Aorta (tissue), 5 donors: ENCODE measurements at regions not wholly inside any gene's neighbourhood (a gene's known extent, or its start where the extent isn't known, plus 50 kb on each side); places are given as distances from the start of the nearest gene placed in this dataset.

Source experiments
- ATAC-seq: fragments of 200-7000 bp; cut with Tn5 transposase; one replicate; pipeline ENCODE4 v1.9.1; 2022; ENCODE audit warnings: moderate library complexity; ENCODE audit not compliant: low FRiP score
- DNase-seq, 2 donors: peaks; one replicate each; pipeline ENCODE4 v3.0.0-alpha.2; 2020
- H3K27ac ChIP-seq, 2 donors: one replicate each; pipeline ENCODE4 v1.5.1; 2013; ENCODE audit warnings: low read length in 2 of 2, mild to moderate bottlenecking in 2 of 2, moderate library complexity in 2 of 2, control low read depth in 1 of 2, inconsistent platforms in 1 of 2, low read depth in 1 of 2
- H3K27me3 ChIP-seq, 2 donors: one replicate each; pipeline ENCODE4 v1.6.1; 2013; ENCODE audit warnings: control low read depth in 1 of 2, low read length in 1 of 2, mild to moderate bottlenecking in 1 of 2, moderate library complexity in 1 of 2; ENCODE audit not compliant: insufficient read depth in 2 of 2, control insufficient read depth in 1 of 2
- H3K36me3 ChIP-seq, 2 donors: one replicate each; pipeline ENCODE4 v1.6.1; 2013; ENCODE audit warnings: control low read depth in 1 of 2, low read length in 1 of 2, mild to moderate bottlenecking in 1 of 2; ENCODE audit not compliant: insufficient read depth in 2 of 2, control insufficient read depth in 1 of 2
- H3K4me1 ChIP-seq, 2 donors: one replicate each; pipeline ENCODE4 v1.6.1; 2013; ENCODE audit warnings: low read length in 2 of 2, control low read depth in 1 of 2, mild to moderate bottlenecking in 1 of 2, moderate library complexity in 1 of 2; ENCODE audit not compliant: insufficient read depth in 2 of 2, control insufficient read depth in 1 of 2
- H3K4me3 ChIP-seq, 2 donors: one replicate each; pipeline ENCODE4 v1.5.1; 2013; ENCODE audit warnings: low read length in 2 of 2, control low read depth in 1 of 2, mild to moderate bottlenecking in 1 of 2
- H3K9me3 ChIP-seq: one replicate; pipeline ENCODE4 v1.6.1; 2013; ENCODE audit warnings: mild to moderate bottlenecking, low read length; ENCODE audit not compliant: control insufficient read depth
- WGBS, 2 donors: extraction: QIAGEN DNeasy Blood & Tissue Kit; methylation state at CpG; one replicate each; pipeline ENCODE4 v1.1.7; 2013; 5-methylcytosine and 5-hydroxymethylcytosine counted together
- intact Hi-C, 2 donors: fragments of 100-400 bp; cut with DNase I; formaldehyde crosslinking; loops; one replicate each; pipeline versions ENCODE4 v1.14.2 to v1.15.0; 2022
- donor health status: healthy with polysubstance abuse.
- donor health status: Bipolar disorder and iron deficiency.
- donor health status: DM: no; HTN: no; CAD: no.
- donor health status: DM: no; HTN: no; CAD: no.
- donor health status: DM: yes; HTN: yes; CAD: no.

- Histone ChIP-seq H3K4me1 (no peaks in the 10 kb centered on the region), H3K27ac (no peak overlapping the region), H3K4me3 (no peak overlapping the region), H3K27me3 (no peaks in the 10 kb centered on the region), H3K36me3 (no peaks in the 10 kb centered on the region), H3K9me3 (no peaks in the 10 kb centered on the region)
- intact Hi-C loops: no loop called here
- peak; percentile 62 for ATAC-seq
- no peak for DNase-seq
- 57 to 61% methylated on average over 23 of the region's 23 CpGs for WGBS, 2 donors
Observed at GRCh38 chr2:62569907-62570841, 64.2 kb upstream of the TMEM17 start.

GRCh38 chr2:62568983-62569837 is 63.2 kb upstream of the TMEM17 start:
- no peak for DNase-seq
- H3K9me3 ChIP-seq: no peaks in the 10 kb centered on the region
- WGBS, 2 donors: 92 to 95% methylated on average over 5 of the region's 5 CpGs
- no peaks in the 10 kb centered on the region for H3K4me1 ChIP-seq
- no peaks in the 10 kb centered on the region for H3K36me3 ChIP-seq
- ATAC-seq: no peak
- H3K27me3 ChIP-seq: no peaks in the 10 kb centered on the region
- H3K27ac ChIP-seq: no peak overlapping the region
- intact Hi-C loops: no loop called here
- no peak overlapping the region for H3K4me3 ChIP-seq

GRCh38 chr2:62568074-62568473 is 62.1 kb upstream of the TMEM17 start:
- no peaks in the 10 kb centered on the region for H3K9me3 ChIP-seq

GRCh38 chr2:62567669-62568068 is 61.7 kb upstream of the TMEM17 start:
- H3K36me3 ChIP-seq: no peaks in the 10 kb centered on the region
- H3K9me3 ChIP-seq: no peaks in the 10 kb centered on the region
- no peak overlapping the region for H3K27ac ChIP-seq
- ATAC-seq (no peak), DNase-seq (no peak)
- H3K4me3 ChIP-seq: no peak overlapping the region
- H3K4me1 ChIP-seq: no peaks in the 10 kb centered on the region
- 84 to 85% methylated on average over 2 of the region's 2 CpGs for WGBS, 2 donors
- H3K27me3 ChIP-seq: no peaks in the 10 kb centered on the region
- intact Hi-C loops: no loop called here

More at GRCh38 chr2:62568074-62568473, 62.1 kb upstream of the TMEM17 start:
- H3K27me3 ChIP-seq: no peaks in the 10 kb centered on the region
- H3K4me1 ChIP-seq: no peaks in the 10 kb centered on the region
- DNase-seq (no peak), ATAC-seq (no peak)
- no peak overlapping the region for H3K4me3 ChIP-seq
- 5 to 12% methylated on average over 1 of the region's 1 CpG for WGBS, 2 donors
- no peaks in the 10 kb centered on the region for H3K36me3 ChIP-seq
- intact Hi-C loops: no loop called here
- no peak overlapping the region for H3K27ac ChIP-seq

GRCh38 chr2:62566847-62567246 is 60.9 kb upstream of the TMEM17 start:
- no peaks in the 10 kb centered on the region for H3K9me3 ChIP-seq
- no peak overlapping the region for H3K27ac ChIP-seq
- H3K4me3 ChIP-seq: no peak overlapping the region
- H3K27me3 ChIP-seq: no peaks in the 10 kb centered on the region
- no peaks in the 10 kb centered on the region for H3K36me3 ChIP-seq
- DNase-seq: no peak
- WGBS, 2 donors: 72 to 83% methylated on average over 1 of the region's 1 CpG
- intact Hi-C loops: no loop called here
- ATAC-seq: no peak
- H3K4me1 ChIP-seq: no peaks in the 10 kb centered on the region

- Histone ChIP-seq H3K9me3 (no peaks in the 10 kb centered on the region), H3K27ac (no peak overlapping the region), H3K4me3 (no peak overlapping the region), H3K36me3 (no peaks in the 10 kb centered on the region), H3K4me1 (no peaks in the 10 kb centered on the region), H3K27me3 (no peaks in the 10 kb centered on the region)
- intact Hi-C loops: no loop called here
- WGBS, 2 donors: 96 to 97% methylated on average over 3 of the region's 3 CpGs
- no peak for ATAC-seq
- no peak for DNase-seq
Observed at GRCh38 chr2:62565309-62565908, 59.4 kb upstream of the TMEM17 start.

- WGBS, 2 donors: 86 to 90% methylated on average over 4 of the region's 4 CpGs
- ATAC-seq: no peak
Observed at GRCh38 chr2:62564380-62565137, 58.6 kb upstream of the TMEM17 start.

GRCh38 chr2:62561586-62561985 is 55.6 kb upstream of the TMEM17 start:
- Histone ChIP-seq H3K27me3 (no peaks in the 10 kb centered on the region), H3K27ac (no peak overlapping the region), H3K4me1 (no peaks in the 10 kb centered on the region), H3K36me3 (no peaks in the 10 kb centered on the region), H3K4me3 (no peak overlapping the region), H3K9me3 (no peaks in the 10 kb centered on the region)
- intact Hi-C loops: no loop called here
- ATAC-seq (no peak), DNase-seq (no peak)
- WGBS, 2 donors: 92 to 94% methylated on average over 4 of the region's 4 CpGs

More at GRCh38 chr2:62564380-62565137, 58.6 kb upstream of the TMEM17 start:
- intact Hi-C loops: no loop called here
- DNase-seq: no peak
- Histone ChIP-seq H3K9me3 (no peaks in the 10 kb centered on the region), H3K4me1 (no peaks in the 10 kb centered on the region), H3K4me3 (no peak overlapping the region), H3K27ac (no peak overlapping the region), H3K36me3 (no peaks in the 10 kb centered on the region), H3K27me3 (no peaks in the 10 kb centered on the region)
